ENCODE measurements at regions not wholly inside any gene's neighbourhood (a gene's known extent, or its start where the extent isn't known, plus 50 kb on each side); places are given as distances from the start of the nearest gene placed in this dataset.

- no peak for DNase-seq
Measured at GRCh38 chr11:36945384-36945783, 347.3 kb upstream of the RAG2 start.

- no peak for DNase-seq
Measured at GRCh38 chr11:36933481-36933880, 335.4 kb upstream of the RAG2 start.

- DNase-seq = no peak
Measured at GRCh38 chr11:36931139-36931538, 333.1 kb upstream of the RAG2 start.

- DNase-seq = no peak
Measured at GRCh38 chr11:36930256-36930655, 332.2 kb upstream of the RAG2 start.

GRCh38 chr11:36929401-36929800 lies 331.4 kb upstream of the RAG2 start:
- DNase-seq = no peak

- DNase-seq = no peak
Measured at GRCh38 chr11:36928621-36929020, 330.6 kb upstream of the RAG2 start.

- no peak for DNase-seq
Measured at GRCh38 chr11:36899800-36900199, 301.8 kb upstream of the RAG2 start.

- DNase-seq = no peak
Measured at GRCh38 chr11:36890841-36891240, 292.8 kb upstream of the RAG2 start.

GRCh38 chr11:36890121-36890679 lies 292.2 kb upstream of the RAG2 start:
- DNase-seq = no peak

GRCh38 chr11:36885154-36885553 lies 287.1 kb upstream of the RAG2 start:
- DNase-seq = no peak

GRCh38 chr11:36878737-36879136 lies 280.7 kb upstream of the RAG2 start:
- DNase-seq = no peak

- no peak for DNase-seq
Measured at GRCh38 chr11:36877149-36877548, 279.1 kb upstream of the RAG2 start.

- DNase-seq = no peak
Measured at GRCh38 chr11:36876266-36876665, 278.2 kb upstream of the RAG2 start.

GRCh38 chr11:36874291-36874690 lies 276.3 kb upstream of the RAG2 start:
- no peak for DNase-seq

- no peak for DNase-seq
Measured at GRCh38 chr11:36870361-36870760, 272.3 kb upstream of the RAG2 start.

- no peak for DNase-seq
Measured at GRCh38 chr11:36868380-36868779, 270.3 kb upstream of the RAG2 start.

GRCh38 chr11:36865846-36866245 lies 267.8 kb upstream of the RAG2 start:
- DNase-seq = no peak

- DNase-seq = no peak
Measured at GRCh38 chr11:36854875-36855274, 256.8 kb upstream of the RAG2 start.

GRCh38 chr11:36848660-36849059 lies 250.6 kb upstream of the RAG2 start:
- no peak for DNase-seq

GRCh38 chr11:36840378-36840777 lies 242.3 kb upstream of the RAG2 start:
- DNase-seq = no peak

GRCh38 chr11:36837831-36838437 lies 239.9 kb upstream of the RAG2 start:
- DNase-seq = no peak

GRCh38 chr11:36825251-36825650 lies 227.2 kb upstream of the RAG2 start:
- DNase-seq = no peak

GRCh38 chr11:36824349-36824748 lies 226.3 kb upstream of the RAG2 start:
- no peak for DNase-seq

- DNase-seq = no peak
Measured at GRCh38 chr11:36822829-36823228, 224.8 kb upstream of the RAG2 start.

GRCh38 chr11:36818410-36818809 lies 220.4 kb upstream of the RAG2 start:
- no peak for DNase-seq

Measured in T-helper 1 cell (primary cell).